COLO668 (cell line): ENCODE measurements at regions not wholly inside any gene's neighbourhood (a gene's known extent, or its start where the extent isn't known, plus 50 kb on each side); places are given as distances from the start of the nearest gene placed in this dataset.

Experiments
- DNase-seq: peaks from one replicate; lab custom pipeline; 2025; ENCODE audit not compliant: unreplicated experiment; lab: John Stamatoyannopoulos, UW

GRCh38 chr5:15266229-15266628, 233.8 kb upstream of the FBXL7 start:
- no peak for DNase-seq

GRCh38 chr5:15263942-15264341, 236.0 kb upstream of the FBXL7 start:
- DNase-seq, result no peak

- no peak for DNase-seq
Measured at GRCh38 chr5:15263406-15263805, 236.6 kb upstream of the FBXL7 start.

- no peak for DNase-seq
Measured at GRCh38 chr5:15261269-15261995, 238.5 kb upstream of the FBXL7 start.

- no peak for DNase-seq
Measured at GRCh38 chr5:15260356-15261268, 239.4 kb upstream of the FBXL7 start.

GRCh38 chr5:15256485-15256884, 243.5 kb upstream of the FBXL7 start:
- no peak for DNase-seq

GRCh38 chr5:15255576-15255975, 244.4 kb upstream of the FBXL7 start:
- DNase-seq, result no peak

- no peak for DNase-seq
Measured at GRCh38 chr5:15254607-15255006, 245.4 kb upstream of the FBXL7 start.

- no peak for DNase-seq
Measured at GRCh38 chr5:15252331-15252730, 247.6 kb upstream of the FBXL7 start.

- no peak for DNase-seq
Measured at GRCh38 chr5:15249152-15249551, 250.8 kb upstream of the FBXL7 start.

GRCh38 chr5:15248731-15249130, 251.2 kb upstream of the FBXL7 start:
- DNase-seq, result no peak

GRCh38 chr5:15245913-15246312, 254.1 kb upstream of the FBXL7 start:
- no peak for DNase-seq

- no peak for DNase-seq
Measured at GRCh38 chr5:15243301-15244020, 256.5 kb upstream of the FBXL7 start.

- no peak for DNase-seq
Measured at GRCh38 chr5:15241216-15241821, 258.7 kb upstream of the FBXL7 start.

- no peak for DNase-seq
Measured at GRCh38 chr5:15238006-15238405, 262.0 kb upstream of the FBXL7 start.

GRCh38 chr5:15236911-15237508, 263.0 kb upstream of the FBXL7 start:
- DNase-seq, result no peak

- DNase-seq, result no peak
Measured at GRCh38 chr5:15234911-15235310, 265.1 kb upstream of the FBXL7 start.

GRCh38 chr5:15234366-15234765, 265.6 kb upstream of the FBXL7 start:
- DNase-seq, result no peak

GRCh38 chr5:15233566-15233965, 266.4 kb upstream of the FBXL7 start:
- DNase-seq, result no peak

- no peak for DNase-seq
Measured at GRCh38 chr5:15222156-15222555, 277.8 kb upstream of the FBXL7 start.

GRCh38 chr5:15220642-15221173, 279.3 kb upstream of the FBXL7 start:
- no peak for DNase-seq
